A204.1 (cell line): ENCODE measurements at regions not wholly inside any gene's neighbourhood (a gene's known extent, or its start where the extent isn't known, plus 50 kb on each side); places are given as distances from the start of the nearest gene placed in this dataset.

ENCODE experiments used
- FAIRE-seq: peaks from 2 replicates; lab custom pipeline; 2012; peaks lifted over from hg19 to GRCh38; lab: Jason Lieb, UNC

GRCh38 chr6:114543696-114544095 is 200.9 kb upstream of the HS3ST5 start:
- no peak for FAIRE-seq

DNA sequence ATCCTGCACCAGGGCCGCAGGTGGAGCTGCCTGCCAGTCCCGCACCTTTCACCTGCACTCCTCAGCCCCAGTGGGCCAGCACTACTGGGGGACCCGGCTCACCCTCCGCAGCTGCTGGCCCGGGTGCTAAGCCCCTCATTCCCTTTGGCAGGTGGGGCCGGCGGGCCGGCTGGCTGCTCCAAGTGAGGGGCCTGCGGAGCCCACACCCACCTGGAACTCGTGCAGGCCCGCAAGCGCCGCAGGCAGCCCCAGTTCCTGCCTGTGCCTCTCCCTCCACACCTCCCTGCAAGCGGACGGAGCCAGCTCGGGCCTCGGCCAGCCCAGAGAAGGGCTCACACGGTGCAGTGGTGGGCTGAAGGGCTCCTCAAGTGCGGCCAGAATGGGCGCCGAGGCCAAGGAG is 199.0 kb upstream of the HS3ST5 start:
- no peak for FAIRE-seq

- no peak for FAIRE-seq
These were observed 195.2 kb upstream of the HS3ST5 start for GRCh38 chr6:114537977-114538376.

GRCh38 chr6:114534813-114535212 is 192.0 kb upstream of the HS3ST5 start:
- FAIRE-seq: no peak

- no peak for FAIRE-seq
These were observed 181.3 kb upstream of the HS3ST5 start for GRCh38 chr6:114524081-114524480.

- no peak for FAIRE-seq
These were observed 180.7 kb upstream of the HS3ST5 start for GRCh38 chr6:114523508-114523907.

- no peak for FAIRE-seq
These were observed 179.1 kb upstream of the HS3ST5 start for GRCh38 chr6:114521926-114522325.

- FAIRE-seq: no peak
These were observed 178.2 kb upstream of the HS3ST5 start for GRCh38 chr6:114520976-114521375.

DNA sequence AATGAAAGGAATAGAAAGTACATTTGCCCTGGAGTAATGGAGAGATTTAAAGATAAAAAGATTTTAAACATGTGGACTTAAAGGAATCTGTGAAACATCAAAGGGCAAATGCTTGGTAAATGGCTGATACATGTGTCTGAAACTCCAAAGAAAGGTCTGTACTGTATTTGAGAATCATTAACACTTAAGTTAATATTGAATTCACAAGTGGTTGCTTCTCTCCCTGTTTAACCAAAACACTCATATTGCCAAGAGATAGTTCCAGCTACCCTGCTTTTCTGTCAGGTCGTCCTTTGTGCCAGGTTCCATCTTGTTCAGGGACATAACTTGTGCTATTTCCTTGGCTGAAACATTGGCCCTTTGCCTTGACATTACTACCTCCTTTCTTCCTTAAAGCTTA is 171.3 kb upstream of the HS3ST5 start:
- FAIRE-seq: no peak

GRCh38 chr6:114471450-114471849 is 128.6 kb upstream of the HS3ST5 start:
- FAIRE-seq: no peak

GRCh38 chr6:114467931-114468330 is 125.1 kb upstream of the HS3ST5 start:
- FAIRE-seq: no peak

DNA sequence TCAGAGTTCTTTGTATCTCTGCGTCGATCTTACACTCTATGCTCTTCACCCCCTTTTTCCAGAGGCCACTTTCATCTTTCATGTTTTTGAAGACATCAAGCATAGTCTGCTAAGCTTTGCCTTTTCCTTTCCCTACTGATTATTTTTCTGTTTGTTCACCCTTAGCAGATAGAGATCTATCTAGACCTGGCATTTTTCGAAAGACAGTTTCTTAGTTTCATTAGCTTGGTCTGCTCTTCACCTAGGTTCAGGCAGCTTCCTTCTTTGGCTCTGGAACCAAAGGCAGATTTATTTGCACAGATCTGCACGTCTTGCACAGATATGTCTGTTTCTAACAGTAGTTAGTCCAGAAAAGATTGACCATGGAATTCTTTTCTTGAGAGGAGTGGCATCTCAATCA is 122.7 kb upstream of the HS3ST5 start:
- no peak for FAIRE-seq

DNA sequence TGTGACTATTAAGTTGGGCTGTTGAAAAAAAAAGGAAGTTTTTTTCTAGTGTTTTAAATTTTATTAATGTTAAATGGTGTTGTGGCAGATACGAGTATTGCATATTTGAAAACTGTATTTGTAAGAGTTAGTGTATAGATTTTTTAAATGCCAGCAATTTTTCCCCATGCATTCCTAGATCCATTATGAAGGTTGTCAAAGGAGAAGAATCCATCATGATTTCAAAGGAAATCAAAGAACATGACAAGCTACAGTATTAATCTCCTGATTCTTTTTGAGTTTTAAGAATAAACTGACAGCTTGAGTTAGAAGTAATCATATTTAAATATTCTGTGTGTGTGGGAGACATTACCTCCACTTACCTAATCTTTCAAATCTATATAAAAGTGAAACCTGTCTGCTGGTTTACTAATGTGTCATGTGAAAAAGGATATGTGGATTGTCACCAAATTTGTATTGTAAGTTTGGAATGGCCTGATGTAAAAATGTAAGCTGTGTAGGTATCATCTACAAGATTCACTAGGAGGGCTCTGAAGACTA is 111.0 kb upstream of the HS3ST5 start:
- no peak for FAIRE-seq

DNA sequence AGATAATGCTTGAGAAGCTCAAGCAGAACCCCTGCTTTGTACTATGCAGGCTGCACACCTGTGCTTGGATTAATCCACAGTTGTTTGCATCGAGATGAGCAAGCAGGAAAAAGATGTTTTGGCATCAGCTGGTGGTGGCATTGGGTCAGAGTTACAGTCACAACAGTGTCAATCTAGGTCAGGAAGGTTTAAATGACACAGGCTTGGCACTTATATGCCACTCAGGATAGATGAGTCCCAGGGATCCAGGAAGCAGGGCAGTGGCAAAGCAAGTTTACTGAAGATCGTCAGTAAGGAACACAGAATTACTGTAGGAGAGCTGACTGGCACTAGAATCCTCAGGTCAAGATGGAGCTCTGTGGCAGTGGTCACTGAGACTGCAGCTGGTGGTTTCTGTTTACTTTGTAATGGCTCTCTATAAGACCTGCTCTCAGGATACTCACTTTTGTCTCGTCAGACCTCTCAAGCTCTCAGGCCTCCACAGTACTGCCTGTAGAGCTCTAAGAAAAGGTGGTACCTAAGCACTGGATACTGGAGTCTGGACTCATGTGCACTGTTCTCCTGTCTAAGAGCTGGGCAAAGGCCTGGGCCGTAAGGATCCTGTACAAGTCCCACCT is 110.1 kb upstream of the HS3ST5 start:
- FAIRE-seq: no peak

- FAIRE-seq: no peak
These were observed 107.8 kb upstream of the HS3ST5 start for GRCh38 chr6:114450631-114451030.

DNA sequence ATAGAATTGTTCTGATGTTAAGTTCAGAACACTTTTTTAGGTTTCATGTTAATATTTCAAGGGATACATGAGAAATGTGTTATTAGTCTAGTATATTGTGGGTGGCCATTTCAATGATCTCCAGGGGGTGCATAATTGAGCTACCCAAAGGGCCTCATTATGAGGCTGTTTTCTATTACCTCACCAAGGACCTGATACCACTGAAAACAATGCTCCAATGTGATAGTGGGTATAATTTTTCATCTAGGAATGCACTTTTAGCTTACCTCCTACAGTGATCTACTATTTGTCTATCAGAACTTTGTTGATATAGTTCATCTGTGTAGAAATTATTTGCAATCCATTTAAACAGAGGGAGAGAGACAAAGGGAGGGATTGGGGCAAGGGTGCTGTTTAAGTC is 106.8 kb upstream of the HS3ST5 start:
- FAIRE-seq: no peak

DNA sequence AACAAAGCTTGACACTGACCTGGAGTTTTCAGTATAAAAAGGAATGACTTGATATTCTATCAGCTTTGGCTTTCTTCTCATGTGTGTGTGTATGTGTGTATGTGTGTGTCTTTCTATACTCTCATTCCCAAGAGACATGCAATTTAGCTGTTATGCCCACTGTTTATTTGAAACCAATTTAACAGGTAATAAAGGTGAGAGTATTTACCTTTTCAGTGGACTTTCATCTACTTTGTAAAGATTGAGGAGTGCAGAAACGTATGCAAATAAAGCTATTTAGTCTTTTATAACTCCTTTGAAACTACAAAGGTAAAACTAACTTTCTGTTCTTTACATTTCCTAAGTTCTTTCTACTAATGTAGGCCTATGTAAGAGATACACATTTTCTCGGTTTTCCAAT is 103.5 kb upstream of the HS3ST5 start:
- no peak for FAIRE-seq

GRCh38 chr6:114445846-114446245 is 103.0 kb upstream of the HS3ST5 start:
- FAIRE-seq: no peak

DNA sequence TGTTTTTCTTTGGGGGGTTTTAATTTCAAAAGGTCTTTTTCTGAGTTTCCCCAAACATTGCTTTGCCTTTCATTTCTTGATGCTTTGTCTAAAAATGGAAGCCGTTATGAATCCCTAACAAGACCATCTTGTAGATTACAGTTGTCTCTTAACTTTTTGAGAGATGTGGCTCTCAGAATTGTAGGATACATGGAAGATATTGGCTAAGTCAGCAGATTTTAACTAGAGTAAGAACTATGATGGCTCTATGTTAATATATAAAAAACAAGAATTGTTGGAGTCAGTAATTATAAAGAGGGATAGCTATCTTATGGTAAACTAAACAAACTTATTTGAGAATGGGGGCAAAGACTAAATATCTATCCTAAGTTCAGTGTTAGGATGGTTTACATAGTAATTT is 96.6 kb upstream of the HS3ST5 start:
- FAIRE-seq: no peak

- FAIRE-seq: no peak
These were observed 94.4 kb upstream of the HS3ST5 start for GRCh38 chr6:114437235-114437634.

DNA sequence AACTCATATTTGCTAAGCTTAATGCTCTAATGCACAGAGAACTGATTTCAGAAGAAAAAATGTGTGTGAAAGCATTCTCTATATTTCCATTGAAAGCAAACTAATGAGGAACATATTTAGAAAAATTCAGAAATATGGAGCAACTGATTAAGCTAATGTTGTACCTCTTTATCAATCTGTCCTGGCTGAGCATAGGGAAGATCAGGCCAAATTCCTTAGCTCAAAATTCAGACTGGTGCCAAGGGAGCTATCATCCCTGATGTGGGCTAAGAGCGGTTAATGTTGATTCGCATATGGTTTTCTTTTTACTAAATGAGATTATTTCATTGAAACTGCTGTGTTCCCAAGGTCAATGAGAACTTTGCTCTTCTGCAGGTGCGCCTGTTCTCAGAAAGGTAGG is 93.9 kb upstream of the HS3ST5 start:
- no peak for FAIRE-seq

DNA sequence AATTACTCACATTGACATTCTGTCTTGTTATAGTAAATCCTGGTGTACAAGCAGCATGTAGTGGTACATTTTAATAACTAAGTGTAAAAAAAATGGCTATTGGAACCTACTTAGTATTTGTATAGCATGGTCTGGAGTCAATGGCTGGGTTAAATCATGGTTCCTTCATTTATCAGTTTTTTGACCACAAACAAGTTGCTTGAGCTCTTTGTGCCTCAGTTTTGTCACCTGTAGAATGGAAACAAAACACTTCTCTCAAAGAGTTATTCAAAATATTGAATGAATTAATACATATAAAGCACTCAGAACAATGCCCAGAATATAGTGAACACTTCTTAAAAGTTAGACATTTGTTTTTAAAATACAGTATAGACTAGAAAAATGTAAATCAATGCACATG is 93.2 kb upstream of the HS3ST5 start:
- FAIRE-seq: no peak

GRCh38 chr6:114432400-114432799 is 89.6 kb upstream of the HS3ST5 start:
- no peak for FAIRE-seq

DNA sequence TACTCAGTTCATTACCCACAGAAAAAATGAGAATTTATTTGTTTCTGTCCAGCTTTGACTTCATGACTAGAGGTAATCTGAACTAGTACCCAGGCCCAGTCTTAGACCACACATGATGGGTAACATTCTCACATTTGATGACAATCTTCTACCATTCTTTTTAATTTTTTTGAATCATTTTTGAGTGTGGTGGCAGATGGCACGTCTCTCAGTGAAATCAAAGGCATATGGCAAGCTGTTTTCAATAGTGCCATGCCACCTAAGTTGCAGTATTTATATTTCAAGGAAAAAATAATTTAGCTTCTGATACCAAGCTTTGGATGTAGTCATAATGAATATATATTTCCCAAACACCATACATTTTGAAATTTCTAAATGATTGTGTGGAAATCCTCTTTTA is 88.8 kb upstream of the HS3ST5 start:
- FAIRE-seq: no peak
